HG02970 (cell line): ENCODE measurements at regions not wholly inside any gene's neighbourhood (a gene's known extent, or its start where the extent isn't known, plus 50 kb on each side); places are given as distances from the start of the nearest gene placed in this dataset.
"Not testable (repeated sequence)": the region's sequence is repeated elsewhere in the genome, so short reads cannot be mapped to it uniquely, and the experiment has no call there.

Source experiments
- ATAC-seq: cut with Tn5 transposase; IDR thresholded peaks from one replicate; pipeline ENCODE4 v1.9.1; 2021; ENCODE audit warnings: mild to moderate bottlenecking, moderate library complexity, moderate number of reproducible peaks; ENCODE audit not compliant: unreplicated experiment, low FRiP score

- no peak for ATAC-seq
Observed at GRCh38 chr6:137401088-137401487, 93.1 kb downstream of the OLIG3 start.

GRCh38 chr6:137399881-137400443 is 94.2 kb downstream of the OLIG3 start:
- ATAC-seq = no peak

GRCh38 chr6:137395316-137395715 is 98.9 kb downstream of the OLIG3 start:
- ATAC-seq = no peak

- no peak for ATAC-seq
Observed at GRCh38 chr6:137391061-137391814, 103.0 kb downstream of the OLIG3 start.

- ATAC-seq = no peak
Observed at GRCh38 chr6:137390334-137390733, 103.9 kb downstream of the OLIG3 start.

- peak; percentile 56 for ATAC-seq
Observed at GRCh38 chr6:137389150-137389704, 105.0 kb downstream of the OLIG3 start.

GRCh38 chr6:137387096-137387764 is 107.0 kb downstream of the OLIG3 start:
- no peak for ATAC-seq

GRCh38 chr6:137383287-137383686 is 110.9 kb downstream of the OLIG3 start:
- ATAC-seq = not testable (repeated sequence)

GRCh38 chr6:137378090-137378369 is 116.2 kb downstream of the OLIG3 start:
- no peak for ATAC-seq

GRCh38 chr6:137373296-137373695 is 120.9 kb downstream of the OLIG3 start:
- no peak for ATAC-seq

- ATAC-seq = no peak
Observed at GRCh38 chr6:137372532-137372931, 121.7 kb downstream of the OLIG3 start.

GRCh38 chr6:137371634-137372016 is 122.6 kb downstream of the OLIG3 start:
- ATAC-seq = no peak

GRCh38 chr6:137370871-137371633 is 123.1 kb downstream of the OLIG3 start:
- ATAC-seq = no peak

GRCh38 chr6:137369136-137369535 is 125.1 kb downstream of the OLIG3 start:
- no peak for ATAC-seq

- ATAC-seq = no peak
Observed at GRCh38 chr6:137365707-137366437, 128.3 kb downstream of the OLIG3 start.

- ATAC-seq = no peak
Observed at GRCh38 chr6:137363805-137364138, 130.4 kb downstream of the OLIG3 start.

- ATAC-seq = no peak
Observed at GRCh38 chr6:137362878-137363804, 131.1 kb downstream of the OLIG3 start.

- ATAC-seq = no peak
Observed at GRCh38 chr6:137361701-137362100, 132.5 kb downstream of the OLIG3 start.

GRCh38 chr6:137358273-137358672 is 135.9 kb downstream of the OLIG3 start:
- no peak for ATAC-seq

- no peak for ATAC-seq
Observed at GRCh38 chr6:137357948-137358266, 136.3 kb downstream of the OLIG3 start.
